Neuronal stem cell (in vitro differentiated cells): ENCODE measurements at regions not wholly inside any gene's neighbourhood (a gene's known extent, or its start where the extent isn't known, plus 50 kb on each side); places are given as distances from the start of the nearest gene placed in this dataset.

Experiments
- DNase-seq: peaks from one replicate; pipeline ENCODE4 v3.0.0-alpha.2; 2013; ENCODE audit warnings: low spot score
- H2AFZ ChIP-seq: one replicate; pipeline ENCODE4 v1.6.1; 2013; ENCODE audit warnings: mild to moderate bottlenecking, low read length, inconsistent platforms
- H2AK5ac ChIP-seq: 2 replicates; pipeline ENCODE4 v1.6.1; 2013; ENCODE audit warnings: low read depth, mild to moderate bottlenecking, inconsistent platforms, low read length, moderate library complexity, mixed read lengths
- H2BK120ac ChIP-seq: 2 replicates; pipeline ENCODE4 v1.6.1; 2013; ENCODE audit warnings: low read depth, mild to moderate bottlenecking, inconsistent platforms, low read length, moderate library complexity, mixed read lengths
- H2BK12ac ChIP-seq: one replicate; pipeline ENCODE4 v1.6.1; 2013; ENCODE audit warnings: low read length, inconsistent platforms
- H2BK15ac ChIP-seq: 2 replicates; pipeline ENCODE4 v1.6.1; 2013; ENCODE audit warnings: mild to moderate bottlenecking, low read length, inconsistent platforms, mixed read lengths
- H2BK5ac ChIP-seq: one replicate; pipeline ENCODE4 v1.6.1; 2013; ENCODE audit warnings: inconsistent platforms, mild to moderate bottlenecking, low read length, moderate library complexity
- H3K14ac ChIP-seq: one replicate; pipeline ENCODE4 v1.6.1; 2013; ENCODE audit warnings: low read length, inconsistent platforms
- H3K18ac ChIP-seq: 2 replicates; pipeline ENCODE4 v1.6.1; 2013; ENCODE audit warnings: low read length, inconsistent platforms
- H3K23ac ChIP-seq: 2 replicates; pipeline ENCODE4 v1.6.1; 2013; ENCODE audit warnings: low read depth, mild to moderate bottlenecking, mixed read lengths, low read length, inconsistent platforms; ENCODE audit not compliant: poor library complexity
- H3K27ac ChIP-seq: replicated peaks from 3 replicates; pipeline ENCODE4 v1.5.1; 2013; ENCODE audit warnings: low read length, inconsistent platforms
- H3K27me3 ChIP-seq, 3 experiments: 2 replicates each; pipeline ENCODE4 v1.6.1; 2013; ENCODE audit warnings: low read length in 3 of 3, mild to moderate bottlenecking in 2 of 3, inconsistent platforms in 1 of 3, low read depth in 1 of 3, mixed read lengths in 1 of 3, moderate library complexity in 1 of 3; ENCODE audit not compliant: control insufficient read depth in 3 of 3, insufficient read depth in 3 of 3
- H3K36me3 ChIP-seq, 2 donors: replicated peaks in 1 of 2; 2 replicates each; pipeline ENCODE4 v1.6.1; 2013; ENCODE audit warnings: low read length in 2 of 2; ENCODE audit not compliant: control insufficient read depth in 2 of 2, insufficient read depth in 2 of 2
- H3K4ac ChIP-seq: 2 replicates; pipeline ENCODE4 v1.6.1; 2013; ENCODE audit warnings: inconsistent platforms, mild to moderate bottlenecking, low read length, moderate library complexity
- H3K4me1 ChIP-seq, 2 donors: 1 replicate in 1 of 2; 2 replicates in 1 of 2; pipeline ENCODE4 v1.6.1; 2013; ENCODE audit warnings: low read length in 2 of 2, low read depth in 1 of 2; ENCODE audit not compliant: control insufficient read depth in 2 of 2, insufficient read depth in 1 of 2
- H3K4me2 ChIP-seq: one replicate; pipeline ENCODE4 v1.6.1; 2013; ENCODE audit warnings: mild to moderate bottlenecking, low read length, inconsistent platforms; ENCODE audit not compliant: insufficient read depth, poor library complexity, severe bottlenecking
- H3K4me3 ChIP-seq, 2 donors: 2 replicates each; pipeline ENCODE4 v1.5.1; 2013; ENCODE audit warnings: low read length in 2 of 2, mild to moderate bottlenecking in 2 of 2, inconsistent platforms in 1 of 2, moderate library complexity in 1 of 2
- H3K79me1 ChIP-seq: one replicate; pipeline ENCODE4 v1.6.1; 2013; ENCODE audit warnings: low read depth, mild to moderate bottlenecking, inconsistent platforms, low read length, moderate library complexity
- H3K9ac ChIP-seq: one replicate; pipeline ENCODE4 v1.6.1; 2013; ENCODE audit warnings: mild to moderate bottlenecking, low read depth, low read length, inconsistent platforms; ENCODE audit not compliant: poor library complexity
- H3K9me3 ChIP-seq, 2 donors: replicated peaks in 1 of 2; 2 replicates each; pipeline versions ENCODE3 to v1.6.1; 2013; ENCODE audit warnings: low read length in 2 of 2, mild to moderate bottlenecking in 2 of 2, inconsistent platforms in 1 of 2, low read depth in 1 of 2, mixed read lengths in 1 of 2, moderate library complexity in 1 of 2; ENCODE audit not compliant: control insufficient read depth in 2 of 2, insufficient read depth in 1 of 2
- H4K8ac ChIP-seq: one replicate; pipeline ENCODE4 v1.6.1; 2013; ENCODE audit warnings: low read depth, mild to moderate bottlenecking, inconsistent platforms, low read length, moderate library complexity
- H4K91ac ChIP-seq: one replicate; pipeline ENCODE4 v1.6.1; 2013; ENCODE audit warnings: low read length, low read depth, mild to moderate bottlenecking, inconsistent platforms; ENCODE audit not compliant: poor library complexity
- WGBS, 2 donors: extraction: QIAGEN DNeasy Blood & Tissue Kit; methylation state at CpG; one replicate each; pipeline ENCODE4 v1.1.7; 2013; ENCODE audit warnings: missing lambda C conversion rate in 2 of 2, mixed read lengths in 1 of 2; ENCODE audit not compliant: insufficient read length in 2 of 2, insufficient replicate concordance in 1 of 2; ENCODE audit errors: extremely low coverage in 2 of 2; 5-methylcytosine and 5-hydroxymethylcytosine counted together

DNA sequence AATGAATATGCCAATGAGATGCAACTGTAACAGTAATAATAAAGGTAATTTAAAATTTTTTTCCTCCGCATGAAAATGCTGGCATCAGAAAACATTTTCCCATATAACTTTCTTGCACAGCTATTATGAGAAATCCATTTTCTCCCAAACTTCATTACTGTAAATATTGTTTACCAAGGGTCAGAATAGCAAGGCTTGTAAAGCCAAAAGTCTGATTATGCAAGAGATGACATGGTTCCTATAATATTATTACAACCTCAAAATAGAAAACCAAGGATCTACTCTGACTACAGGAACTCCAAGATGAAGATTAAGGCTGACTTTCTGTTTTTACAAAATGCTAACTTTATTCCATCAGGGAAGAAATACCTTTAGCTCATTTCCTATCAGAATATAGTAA, 162.7 kb upstream of the CDK1 start:
- DNase-seq, result no peak
- no peaks in the 10 kb centered on the region for H3K79me1 ChIP-seq
- H3K4me1 ChIP-seq, result peaks cover 0 to 12% of the 10 kb centered on the region in 2 donors
- H4K8ac ChIP-seq, result no peak overlapping the region
- H3K4me2 ChIP-seq, result no peak overlapping the region
- H3K23ac ChIP-seq, result no peak overlapping the region
- no peak overlapping the region for H4K91ac ChIP-seq
- no peak overlapping the region for H2AFZ ChIP-seq
- no peaks in the 10 kb centered on the region for H3K27me3 ChIP-seq
- H2BK120ac ChIP-seq, result no peak overlapping the region
- no peak overlapping the region for H3K18ac ChIP-seq
- no peak overlapping the region for H3K4ac ChIP-seq
- no peak overlapping the region for H2BK5ac ChIP-seq
- H2AK5ac ChIP-seq, result no peak overlapping the region
- H3K27ac ChIP-seq, result no peak overlapping the region
- H3K9ac ChIP-seq, result no peak overlapping the region
- WGBS, 2 donors, result no CpG with 5 or more reads among the region's 1 CpG
- H3K36me3 ChIP-seq, result no peaks in the 10 kb centered on the region
- no peak overlapping the region for H3K14ac ChIP-seq
- no peaks in the 10 kb centered on the region for H3K9me3 ChIP-seq
- no peak overlapping the region for H3K4me3 ChIP-seq
- no peak overlapping the region for H2BK15ac ChIP-seq
- H2BK12ac ChIP-seq, result no peak overlapping the region

DNA sequence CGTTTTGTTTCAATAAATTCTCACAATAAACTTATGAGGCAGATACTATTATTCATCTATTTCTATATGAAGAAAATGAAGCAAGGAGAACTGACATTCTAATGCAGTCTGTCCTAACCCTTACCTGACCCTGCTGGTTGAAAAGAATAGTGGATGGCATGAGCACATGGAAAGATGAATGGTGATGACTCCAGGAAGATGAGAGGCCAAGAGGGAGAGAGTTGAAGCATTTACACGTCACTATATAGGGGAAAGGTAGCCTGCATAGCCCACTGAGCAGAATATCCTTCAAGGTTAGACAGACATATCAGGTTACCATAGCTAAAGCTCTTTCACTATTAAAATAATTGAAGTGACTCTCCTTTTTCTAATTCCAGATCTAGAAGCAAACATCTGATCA, 163.9 kb upstream of the CDK1 start:
- H3K4me3 ChIP-seq, result no peak overlapping the region
- no peak overlapping the region for H3K4me2 ChIP-seq
- H3K4me1 ChIP-seq, result peaks cover 0 to 12% of the 10 kb centered on the region in 2 donors
- no peak overlapping the region for H2BK120ac ChIP-seq
- H3K36me3 ChIP-seq, result no peaks in the 10 kb centered on the region
- no peak overlapping the region for H3K23ac ChIP-seq
- H3K9ac ChIP-seq, result no peak overlapping the region
- no peak overlapping the region for H2BK15ac ChIP-seq
- no peak overlapping the region for H2AFZ ChIP-seq
- H3K27ac ChIP-seq, result no peak overlapping the region
- H2BK5ac ChIP-seq, result no peak overlapping the region
- no peaks in the 10 kb centered on the region for H3K27me3 ChIP-seq
- no peaks in the 10 kb centered on the region for H3K79me1 ChIP-seq
- no peaks in the 10 kb centered on the region for H3K9me3 ChIP-seq
- no CpG with 5 or more reads among the region's 2 CpGs for WGBS, 2 donors
- no peak overlapping the region for H3K4ac ChIP-seq
- H3K14ac ChIP-seq, result no peak overlapping the region
- H2BK12ac ChIP-seq, result no peak overlapping the region
- no peak overlapping the region for H4K91ac ChIP-seq
- H3K18ac ChIP-seq, result no peak overlapping the region
- no peak overlapping the region for H4K8ac ChIP-seq
- H2AK5ac ChIP-seq, result no peak overlapping the region
- no peak for DNase-seq

DNA sequence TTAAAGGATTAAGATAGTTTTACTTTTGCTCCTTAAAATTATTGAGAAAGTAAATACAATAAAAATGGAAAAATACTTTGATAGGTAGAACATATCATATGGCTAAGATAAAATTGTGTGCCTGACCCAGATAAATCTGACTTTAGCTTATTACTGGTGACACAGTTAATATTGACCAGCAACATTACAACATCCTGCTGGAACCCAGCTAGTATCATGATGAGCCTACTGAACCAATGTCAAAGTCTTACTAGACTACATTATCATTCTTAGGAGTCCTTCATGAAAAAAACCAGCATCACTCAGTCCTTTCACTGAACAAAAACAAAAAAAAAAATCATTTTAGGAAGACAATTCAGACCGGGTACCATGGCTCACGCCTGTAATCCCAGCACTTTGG, 164.8 kb upstream of the CDK1 start:
- Histone ChIP-seq H3K14ac (no peak overlapping the region), H3K27ac (no peak overlapping the region), H2AFZ (no peak overlapping the region), H3K4ac (no peak overlapping the region), H3K9me3 (no peaks in the 10 kb centered on the region), H3K23ac (no peak overlapping the region), H3K27me3 (no peaks in the 10 kb centered on the region), H3K36me3 (no peaks in the 10 kb centered on the region), H3K4me1 (peaks cover 0 to 12% of the 10 kb centered on the region in 2 donors), H4K91ac (no peak overlapping the region), H3K4me3 (no peak overlapping the region), H2AK5ac (no peak overlapping the region), H2BK120ac (no peak overlapping the region), H3K18ac (no peak overlapping the region), H3K9ac (no peak overlapping the region), H3K79me1 (no peaks in the 10 kb centered on the region), H3K4me2 (no peak overlapping the region), H2BK15ac (no peak overlapping the region), H2BK5ac (no peak overlapping the region), H4K8ac (no peak overlapping the region), H2BK12ac (no peak overlapping the region)
- no CpG with 5 or more reads among the region's 2 CpGs for WGBS, 2 donors
- no peak for DNase-seq

DNA sequence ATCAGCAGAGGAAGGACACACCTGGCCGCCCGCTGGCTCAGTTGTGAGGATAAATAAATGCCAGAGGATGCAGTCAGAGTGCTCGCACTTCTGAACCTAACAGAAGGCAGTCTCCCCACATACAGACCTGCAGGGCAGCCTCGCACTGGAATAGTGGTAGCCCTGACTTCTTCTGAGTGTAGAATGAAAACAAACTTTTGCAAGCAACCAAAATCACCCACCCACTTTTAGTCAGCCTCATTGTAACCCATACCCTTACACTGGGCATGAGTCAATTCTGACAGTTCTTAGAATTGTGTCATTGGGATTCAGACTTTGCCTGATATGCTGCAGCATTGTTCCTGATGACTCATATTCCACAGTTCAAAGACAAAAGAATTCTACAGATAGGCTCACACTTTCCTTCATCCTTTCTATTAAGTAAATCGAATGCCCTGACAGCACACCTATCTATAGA, 167.0 kb upstream of the CDK1 start:
- Histone ChIP-seq H2BK12ac (no peak overlapping the region), H3K18ac (no peak overlapping the region), H3K23ac (no peak overlapping the region), H3K36me3 (no peaks in the 10 kb centered on the region), H3K4me1 (peaks cover 0 to 12% of the 10 kb centered on the region in 2 donors), H3K4me3 (no peak overlapping the region), H2BK15ac (no peak overlapping the region), H3K79me1 (no peaks in the 10 kb centered on the region), H3K14ac (no peak overlapping the region), H3K9ac (no peak overlapping the region), H4K8ac (no peak overlapping the region), H3K27me3 (no peaks in the 10 kb centered on the region), H3K4ac (no peak overlapping the region), H2BK5ac (no peak overlapping the region), H3K27ac (no peak overlapping the region), H4K91ac (no peak overlapping the region), H3K9me3 (no peaks in the 10 kb centered on the region), H2AK5ac (no peak overlapping the region), H2AFZ (no peak overlapping the region), H2BK120ac (no peak overlapping the region), H3K4me2 (no peak overlapping the region)
- WGBS, 2 donors, result no CpG with 5 or more reads among the region's 5 CpGs
- DNase-seq, result no peak
